Neuronal stem cell (in vitro differentiated cells): ENCODE measurements at regions not wholly inside any gene's neighbourhood (a gene's known extent, or its start where the extent isn't known, plus 50 kb on each side); places are given as distances from the start of the nearest gene placed in this dataset.
"Not testable (repeated sequence)": the region's sequence is repeated elsewhere in the genome, so short reads cannot be mapped to it uniquely, and the experiment has no call there.

ENCODE experiments used
- DNase-seq: peaks from one replicate; pipeline ENCODE4 v3.0.0-alpha.2; 2013; ENCODE audit warnings: low spot score
- H2AFZ ChIP-seq: one replicate; pipeline ENCODE4 v1.6.1; 2013; ENCODE audit warnings: mild to moderate bottlenecking, low read length, inconsistent platforms
- H2AK5ac ChIP-seq: 2 replicates; pipeline ENCODE4 v1.6.1; 2013; ENCODE audit warnings: low read depth, mild to moderate bottlenecking, inconsistent platforms, low read length, moderate library complexity, mixed read lengths
- H2BK120ac ChIP-seq: 2 replicates; pipeline ENCODE4 v1.6.1; 2013; ENCODE audit warnings: low read depth, mild to moderate bottlenecking, inconsistent platforms, low read length, moderate library complexity, mixed read lengths
- H2BK12ac ChIP-seq: one replicate; pipeline ENCODE4 v1.6.1; 2013; ENCODE audit warnings: low read length, inconsistent platforms
- H2BK15ac ChIP-seq: 2 replicates; pipeline ENCODE4 v1.6.1; 2013; ENCODE audit warnings: mild to moderate bottlenecking, low read length, inconsistent platforms, mixed read lengths
- H2BK5ac ChIP-seq: one replicate; pipeline ENCODE4 v1.6.1; 2013; ENCODE audit warnings: inconsistent platforms, mild to moderate bottlenecking, low read length, moderate library complexity
- H3K14ac ChIP-seq: one replicate; pipeline ENCODE4 v1.6.1; 2013; ENCODE audit warnings: low read length, inconsistent platforms
- H3K18ac ChIP-seq: 2 replicates; pipeline ENCODE4 v1.6.1; 2013; ENCODE audit warnings: low read length, inconsistent platforms
- H3K23ac ChIP-seq: 2 replicates; pipeline ENCODE4 v1.6.1; 2013; ENCODE audit warnings: low read depth, mild to moderate bottlenecking, mixed read lengths, low read length, inconsistent platforms; ENCODE audit not compliant: poor library complexity
- H3K27ac ChIP-seq: replicated peaks from 3 replicates; pipeline ENCODE4 v1.5.1; 2013; ENCODE audit warnings: low read length, inconsistent platforms
- H3K27me3 ChIP-seq, 3 experiments: 2 replicates each; pipeline ENCODE4 v1.6.1; 2013; ENCODE audit warnings: low read length in 3 of 3, mild to moderate bottlenecking in 2 of 3, inconsistent platforms in 1 of 3, low read depth in 1 of 3, mixed read lengths in 1 of 3, moderate library complexity in 1 of 3; ENCODE audit not compliant: control insufficient read depth in 3 of 3, insufficient read depth in 3 of 3
- H3K36me3 ChIP-seq, 2 donors: replicated peaks in 1 of 2; 2 replicates each; pipeline ENCODE4 v1.6.1; 2013; ENCODE audit warnings: low read length in 2 of 2; ENCODE audit not compliant: control insufficient read depth in 2 of 2, insufficient read depth in 2 of 2
- H3K4ac ChIP-seq: 2 replicates; pipeline ENCODE4 v1.6.1; 2013; ENCODE audit warnings: inconsistent platforms, mild to moderate bottlenecking, low read length, moderate library complexity
- H3K4me1 ChIP-seq, 2 donors: 1 replicate in 1 of 2; 2 replicates in 1 of 2; pipeline ENCODE4 v1.6.1; 2013; ENCODE audit warnings: low read length in 2 of 2, low read depth in 1 of 2; ENCODE audit not compliant: control insufficient read depth in 2 of 2, insufficient read depth in 1 of 2
- H3K4me2 ChIP-seq: one replicate; pipeline ENCODE4 v1.6.1; 2013; ENCODE audit warnings: mild to moderate bottlenecking, low read length, inconsistent platforms; ENCODE audit not compliant: insufficient read depth, poor library complexity, severe bottlenecking
- H3K4me3 ChIP-seq, 2 donors: 2 replicates each; pipeline ENCODE4 v1.5.1; 2013; ENCODE audit warnings: low read length in 2 of 2, mild to moderate bottlenecking in 2 of 2, inconsistent platforms in 1 of 2, moderate library complexity in 1 of 2
- H3K79me1 ChIP-seq: one replicate; pipeline ENCODE4 v1.6.1; 2013; ENCODE audit warnings: low read depth, mild to moderate bottlenecking, inconsistent platforms, low read length, moderate library complexity
- H3K9ac ChIP-seq: one replicate; pipeline ENCODE4 v1.6.1; 2013; ENCODE audit warnings: mild to moderate bottlenecking, low read depth, low read length, inconsistent platforms; ENCODE audit not compliant: poor library complexity
- H3K9me3 ChIP-seq, 2 donors: replicated peaks in 1 of 2; 2 replicates each; pipeline versions ENCODE3 to v1.6.1; 2013; ENCODE audit warnings: low read length in 2 of 2, mild to moderate bottlenecking in 2 of 2, inconsistent platforms in 1 of 2, low read depth in 1 of 2, mixed read lengths in 1 of 2, moderate library complexity in 1 of 2; ENCODE audit not compliant: control insufficient read depth in 2 of 2, insufficient read depth in 1 of 2
- H4K8ac ChIP-seq: one replicate; pipeline ENCODE4 v1.6.1; 2013; ENCODE audit warnings: low read depth, mild to moderate bottlenecking, inconsistent platforms, low read length, moderate library complexity
- H4K91ac ChIP-seq: one replicate; pipeline ENCODE4 v1.6.1; 2013; ENCODE audit warnings: low read length, low read depth, mild to moderate bottlenecking, inconsistent platforms; ENCODE audit not compliant: poor library complexity
- WGBS, 2 donors: extraction: QIAGEN DNeasy Blood & Tissue Kit; methylation state at CpG; one replicate each; pipeline ENCODE4 v1.1.7; 2013; ENCODE audit warnings: missing lambda C conversion rate in 2 of 2, mixed read lengths in 1 of 2; ENCODE audit not compliant: insufficient read length in 2 of 2, insufficient replicate concordance in 1 of 2; ENCODE audit errors: extremely low coverage in 2 of 2; 5-methylcytosine and 5-hydroxymethylcytosine counted together

DNA sequence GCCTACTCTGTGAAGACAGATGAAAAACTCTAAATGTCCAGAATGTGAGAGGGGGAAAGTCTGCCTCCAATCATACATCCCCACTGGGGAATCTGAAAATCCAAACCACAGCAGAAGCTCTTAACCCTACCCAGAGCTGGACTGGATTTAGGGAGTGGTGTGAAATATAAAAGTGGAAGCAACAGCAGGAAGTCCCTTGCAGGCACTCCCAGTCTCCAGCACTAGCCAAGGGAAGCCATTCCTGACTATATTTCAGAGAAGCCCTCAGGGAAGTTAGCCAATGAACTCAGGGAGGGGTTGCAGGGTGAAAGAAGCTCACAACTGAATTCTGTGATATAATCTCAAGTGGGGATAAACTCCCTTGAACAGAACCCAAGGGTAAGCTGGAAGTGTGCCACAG lies 51.5 kb downstream of the CRPPA start:
- no peaks in the 10 kb centered on the region for H3K79me1 ChIP-seq
- peak overlapping the region; percentile 46 for H2AFZ ChIP-seq
- H3K18ac ChIP-seq: no peak overlapping the region
- H3K4me2 ChIP-seq: no peak overlapping the region
- H3K14ac ChIP-seq: no peak overlapping the region
- H2BK15ac ChIP-seq: no peak overlapping the region
- H2BK12ac ChIP-seq: no peak overlapping the region
- H4K91ac ChIP-seq: no peak overlapping the region
- no peak overlapping the region for H3K27ac ChIP-seq
- H3K4me1 ChIP-seq: peaks cover 0 to 2% of the 10 kb centered on the region in 2 donors
- H3K9me3 ChIP-seq: no peaks in the 10 kb centered on the region
- H2BK120ac ChIP-seq: no peak overlapping the region
- no peak overlapping the region for H3K4ac ChIP-seq
- H2AK5ac ChIP-seq: no peak overlapping the region
- no peak overlapping the region for H3K4me3 ChIP-seq
- no peak overlapping the region for H3K23ac ChIP-seq
- no peak overlapping the region for H4K8ac ChIP-seq
- H3K9ac ChIP-seq: no peak overlapping the region
- H3K36me3 ChIP-seq: no peaks in the 10 kb centered on the region
- H3K27me3 ChIP-seq: no peaks in the 10 kb centered on the region
- H2BK5ac ChIP-seq: no peak overlapping the region
- DNase-seq: no peak

DNA sequence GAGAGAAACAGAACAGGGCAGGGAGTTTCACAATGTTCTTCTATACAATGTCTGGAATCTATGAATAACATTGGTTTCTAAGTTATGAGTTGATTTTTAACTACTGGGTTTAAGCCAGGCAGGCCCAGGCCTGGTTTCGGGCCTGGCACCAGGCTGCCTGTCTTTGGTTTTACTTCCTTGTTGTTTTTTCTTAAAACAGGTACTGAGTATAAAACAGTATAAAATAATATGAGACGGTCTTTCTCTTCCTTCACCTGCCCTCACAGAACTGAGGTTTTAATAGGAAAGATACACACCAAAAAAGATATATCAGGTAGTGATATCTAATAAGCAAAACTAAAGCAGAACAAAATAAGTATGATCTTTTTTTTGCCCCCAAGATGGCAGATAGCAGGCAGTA lies 52.0 kb downstream of the CRPPA start:
- H3K23ac ChIP-seq, H3K9ac ChIP-seq, H2BK5ac ChIP-seq, H3K27me3 ChIP-seq, H2BK15ac ChIP-seq, H3K4ac ChIP-seq, H3K4me3 ChIP-seq, H3K36me3 ChIP-seq, H3K4me1 ChIP-seq, H2BK120ac ChIP-seq, DNase-seq, H4K8ac ChIP-seq, H2AK5ac ChIP-seq, H4K91ac ChIP-seq, H3K9me3 ChIP-seq, H3K18ac ChIP-seq, H3K27ac ChIP-seq, H3K14ac ChIP-seq, H2BK12ac ChIP-seq, H3K79me1 ChIP-seq, H3K4me2 ChIP-seq: not testable (repeated sequence)
- WGBS, 2 donors: no CpG with 5 or more reads among the region's 2 CpGs
- peak overlapping the region; percentile 46 for H2AFZ ChIP-seq

DNA sequence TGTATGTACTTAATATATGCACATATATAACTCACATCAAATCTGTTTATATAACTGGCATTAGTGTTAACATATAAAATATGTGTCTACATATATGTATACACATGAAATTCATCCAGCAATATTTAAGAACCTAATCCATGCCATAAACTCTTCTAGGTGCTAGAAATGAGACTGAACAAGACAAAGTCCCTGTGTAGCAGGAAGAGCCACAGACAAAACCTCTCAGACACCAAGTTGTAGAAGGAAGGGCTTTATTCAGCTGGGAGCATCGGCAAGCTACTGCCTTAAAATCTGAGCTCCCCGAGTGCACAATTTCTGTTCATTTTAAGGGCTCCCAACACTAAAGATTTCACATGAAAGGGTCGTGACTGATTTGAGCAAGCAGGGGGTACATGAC lies 52.5 kb downstream of the CRPPA start:
- Histone ChIP-seq H3K4ac (no peak overlapping the region), H2BK120ac (no peak overlapping the region), H4K91ac (no peak overlapping the region), H3K4me2 (no peak overlapping the region), H2BK15ac (no peak overlapping the region), H4K8ac (no peak overlapping the region), H3K4me3 (no peak overlapping the region), H2AFZ (peak overlapping the region; percentile 42), H3K9me3 (no peaks in the 10 kb centered on the region), H3K27me3 (no peaks in the 10 kb centered on the region), H2BK5ac (no peak overlapping the region), H3K9ac (no peak overlapping the region), H3K27ac (no peak overlapping the region), H3K4me1 (peaks cover 0 to 2% of the 10 kb centered on the region in 2 donors), H3K18ac (no peak overlapping the region), H3K23ac (no peak overlapping the region), H2BK12ac (no peak overlapping the region), H3K79me1 (no peaks in the 10 kb centered on the region), H3K14ac (no peak overlapping the region), H3K36me3 (no peaks in the 10 kb centered on the region), H2AK5ac (no peak overlapping the region)
- WGBS, 2 donors: no CpG with 5 or more reads among the region's 3 CpGs
- no peak for DNase-seq

DNA sequence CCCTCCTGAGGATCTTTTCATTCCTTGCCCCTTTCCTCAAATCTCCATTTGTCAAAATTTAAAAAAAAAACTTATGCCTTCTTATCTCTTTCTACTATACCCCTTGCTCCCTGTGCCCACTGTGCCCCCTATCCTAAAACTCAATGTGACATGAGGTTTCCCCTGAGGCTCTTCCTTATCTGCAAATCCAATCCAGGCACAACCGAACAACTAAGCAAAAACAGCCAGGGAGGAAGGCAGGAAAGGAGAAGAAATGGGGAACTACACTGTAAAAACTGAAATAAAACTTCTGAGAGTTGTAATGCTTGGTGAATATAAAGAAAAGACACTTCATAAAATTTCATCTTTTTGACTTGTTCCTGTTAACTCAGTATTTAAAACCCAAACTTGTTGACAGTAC lies 54.2 kb downstream of the CRPPA start:
- Histone ChIP-seq H3K4me2 (no peak overlapping the region), H4K91ac (no peak overlapping the region), H3K36me3 (no peaks in the 10 kb centered on the region), H3K18ac (no peak overlapping the region), H3K27ac (no peak overlapping the region), H2AFZ (no peak overlapping the region), H2BK12ac (no peak overlapping the region), H3K4me1 (peaks cover 0 to 2% of the 10 kb centered on the region in 2 donors), H3K79me1 (no peaks in the 10 kb centered on the region), H2BK5ac (no peak overlapping the region), H3K4me3 (no peak overlapping the region), H4K8ac (no peak overlapping the region), H3K14ac (no peak overlapping the region), H3K9me3 (no peaks in the 10 kb centered on the region), H3K23ac (no peak overlapping the region), H2BK15ac (no peak overlapping the region), H2AK5ac (no peak overlapping the region), H3K9ac (no peak overlapping the region), H2BK120ac (no peak overlapping the region), H3K27me3 (no peaks in the 10 kb centered on the region), H3K4ac (no peak overlapping the region)
- no CpG with 5 or more reads among the region's 1 CpG for WGBS, 2 donors
- DNase-seq: no peak
